Testis (tissue), 2 donors: ENCODE measurements at regions not wholly inside any gene's neighbourhood (a gene's known extent, or its start where the extent isn't known, plus 50 kb on each side); places are given as distances from the start of the nearest gene placed in this dataset.

ENCODE experiments used
- POLR2A ChIP-seq: fragments of 450-650 bp; IDR thresholded peaks from one replicate; pipeline ENCODE4 v1.6.1; 2017; ENCODE audit warnings: antibody characterized with exemption, mild to moderate bottlenecking, moderate library complexity
- TF ChIP-seq, protein P1 (sequence below), 3 experiments: fragments of 450-650 bp in 2 of 3; fragments of 200-600 bp in 1 of 3; sonication (generic) in 1 of 3; IDR thresholded peaks; one replicate each; pipeline ENCODE4 v1.5.1; 2016 to 2019; ENCODE audit warnings: antibody characterized with exemption in 3 of 3, mild to moderate bottlenecking in 2 of 3, moderate library complexity in 1 of 3

DNA sequence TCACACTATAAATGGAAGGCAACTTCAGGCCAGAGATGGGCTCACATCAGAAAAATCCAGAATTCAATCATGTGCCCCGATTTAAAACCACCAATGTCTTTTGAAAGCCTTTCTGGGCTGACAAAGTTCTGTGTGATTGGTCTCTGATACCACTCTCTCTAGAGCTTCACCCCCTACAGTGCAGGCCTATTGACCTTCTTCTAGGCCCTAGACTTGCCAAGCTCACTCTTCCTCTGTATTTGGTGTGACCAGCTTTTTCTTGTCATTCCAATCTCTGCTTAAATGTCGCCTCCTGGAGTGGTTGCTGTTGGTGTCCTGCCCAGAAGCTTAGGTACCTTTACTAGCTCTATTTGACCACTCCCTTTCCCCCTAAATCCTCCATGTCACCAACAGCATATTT lies 78.7 kb downstream of the GCNT4 start:
- TF ChIP-seq, protein P1, sequence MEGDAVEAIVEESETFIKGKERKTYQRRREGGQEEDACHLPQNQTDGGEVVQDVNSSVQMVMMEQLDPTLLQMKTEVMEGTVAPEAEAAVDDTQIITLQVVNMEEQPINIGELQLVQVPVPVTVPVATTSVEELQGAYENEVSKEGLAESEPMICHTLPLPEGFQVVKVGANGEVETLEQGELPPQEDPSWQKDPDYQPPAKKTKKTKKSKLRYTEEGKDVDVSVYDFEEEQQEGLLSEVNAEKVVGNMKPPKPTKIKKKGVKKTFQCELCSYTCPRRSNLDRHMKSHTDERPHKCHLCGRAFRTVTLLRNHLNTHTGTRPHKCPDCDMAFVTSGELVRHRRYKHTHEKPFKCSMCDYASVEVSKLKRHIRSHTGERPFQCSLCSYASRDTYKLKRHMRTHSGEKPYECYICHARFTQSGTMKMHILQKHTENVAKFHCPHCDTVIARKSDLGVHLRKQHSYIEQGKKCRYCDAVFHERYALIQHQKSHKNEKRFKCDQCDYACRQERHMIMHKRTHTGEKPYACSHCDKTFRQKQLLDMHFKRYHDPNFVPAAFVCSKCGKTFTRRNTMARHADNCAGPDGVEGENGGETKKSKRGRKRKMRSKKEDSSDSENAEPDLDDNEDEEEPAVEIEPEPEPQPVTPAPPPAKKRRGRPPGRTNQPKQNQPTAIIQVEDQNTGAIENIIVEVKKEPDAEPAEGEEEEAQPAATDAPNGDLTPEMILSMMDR (IDR thresholded peaks at IDR 0.05): no peak
- TF ChIP-seq POLR2A: no peak
